Loucy (cell line): ENCODE measurements at regions not wholly inside any gene's neighbourhood (a gene's known extent, or its start where the extent isn't known, plus 50 kb on each side); places are given as distances from the start of the nearest gene placed in this dataset.

Experiments used
- EZH2phosphoT487 ChIP-seq: fragments of 200-600 bp; IDR thresholded peaks from 2 replicates; pipeline ENCODE4 v1.6.1; 2018; ENCODE audit warnings: antibody characterized with exemption, mild to moderate bottlenecking, moderate library complexity, borderline replicate concordance
- TF ChIP-seq, protein P1 (sequence below): fragments of 200-600 bp; sonication (generic); conservative IDR thresholded peaks from 2 replicates; pipeline ENCODE4 v1.5.1; 2014; ENCODE audit warnings: mild to moderate bottlenecking, antibody characterized with exemption, low read length

DNA sequence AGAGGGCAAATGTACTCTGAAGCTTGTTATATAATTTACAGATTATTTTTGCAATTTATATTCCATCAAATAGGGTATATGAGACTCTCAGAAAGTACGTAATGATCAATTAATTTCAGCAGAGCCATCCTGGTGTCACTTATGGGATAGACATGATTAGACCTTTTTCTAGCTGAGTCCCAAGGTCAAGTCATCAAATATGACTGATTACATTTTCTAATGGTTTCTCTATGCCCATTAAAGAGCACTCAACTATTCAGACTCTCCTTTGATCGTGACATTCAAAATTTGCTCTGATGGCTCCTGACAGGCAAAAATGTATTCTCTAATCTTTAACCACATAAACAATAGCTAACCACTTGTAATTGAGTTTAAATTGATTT, 469.2 kb downstream of the COG6 start:
- TF ChIP-seq, protein P1, sequence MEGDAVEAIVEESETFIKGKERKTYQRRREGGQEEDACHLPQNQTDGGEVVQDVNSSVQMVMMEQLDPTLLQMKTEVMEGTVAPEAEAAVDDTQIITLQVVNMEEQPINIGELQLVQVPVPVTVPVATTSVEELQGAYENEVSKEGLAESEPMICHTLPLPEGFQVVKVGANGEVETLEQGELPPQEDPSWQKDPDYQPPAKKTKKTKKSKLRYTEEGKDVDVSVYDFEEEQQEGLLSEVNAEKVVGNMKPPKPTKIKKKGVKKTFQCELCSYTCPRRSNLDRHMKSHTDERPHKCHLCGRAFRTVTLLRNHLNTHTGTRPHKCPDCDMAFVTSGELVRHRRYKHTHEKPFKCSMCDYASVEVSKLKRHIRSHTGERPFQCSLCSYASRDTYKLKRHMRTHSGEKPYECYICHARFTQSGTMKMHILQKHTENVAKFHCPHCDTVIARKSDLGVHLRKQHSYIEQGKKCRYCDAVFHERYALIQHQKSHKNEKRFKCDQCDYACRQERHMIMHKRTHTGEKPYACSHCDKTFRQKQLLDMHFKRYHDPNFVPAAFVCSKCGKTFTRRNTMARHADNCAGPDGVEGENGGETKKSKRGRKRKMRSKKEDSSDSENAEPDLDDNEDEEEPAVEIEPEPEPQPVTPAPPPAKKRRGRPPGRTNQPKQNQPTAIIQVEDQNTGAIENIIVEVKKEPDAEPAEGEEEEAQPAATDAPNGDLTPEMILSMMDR, result no peak
- no peak for TF ChIP-seq EZH2phosphoT487
